ENCODE measurements at regions not wholly inside any gene's neighbourhood (a gene's known extent, or its start where the extent isn't known, plus 50 kb on each side); places are given as distances from the start of the nearest gene placed in this dataset.

DNA sequence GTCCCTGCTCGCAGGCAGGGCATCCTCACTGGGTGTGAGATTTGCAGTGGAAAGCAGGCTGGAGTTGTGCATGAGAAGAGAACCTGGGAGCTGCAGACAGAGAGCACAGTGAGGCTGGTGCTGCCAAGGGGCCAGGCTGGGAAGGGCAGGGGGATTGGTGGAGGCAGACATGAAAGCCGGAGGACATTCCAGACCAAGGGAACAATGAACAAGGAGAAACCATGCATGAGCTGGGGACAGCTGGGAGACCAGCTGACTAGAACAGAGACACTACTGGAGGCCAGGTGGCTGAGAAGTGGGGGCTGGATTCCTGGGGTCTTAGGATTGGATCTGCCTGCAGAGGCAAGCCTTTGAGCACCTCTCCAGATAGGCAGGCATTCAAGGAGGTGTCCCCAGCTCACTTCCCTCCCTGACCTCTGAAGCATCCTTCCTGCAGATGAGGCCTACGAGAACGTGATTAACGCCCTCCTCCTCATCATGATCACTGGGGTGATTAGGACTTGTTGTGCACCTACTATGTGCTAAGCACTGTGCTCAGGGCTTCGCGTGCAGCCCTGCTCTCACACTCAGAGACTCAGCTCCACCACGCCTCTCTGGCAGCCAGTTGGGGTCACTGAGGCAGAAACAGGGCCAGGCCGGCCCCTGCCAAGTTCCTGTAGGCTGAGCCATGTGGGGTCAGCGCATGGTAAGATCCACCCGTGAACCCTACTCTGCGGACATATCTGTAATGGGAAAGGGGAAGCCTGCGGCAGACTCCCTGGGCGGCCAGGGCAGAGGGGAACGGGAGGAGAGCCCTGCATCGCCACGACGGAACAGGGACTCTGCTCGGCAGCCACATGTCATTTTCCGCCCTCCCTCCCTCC lies 74.8 kb upstream of the SLC66A3 start:
- no peak for TF ChIP-seq EZH2 (IDR thresholded peaks at IDR 0.05)
- TF ChIP-seq, protein P1, sequence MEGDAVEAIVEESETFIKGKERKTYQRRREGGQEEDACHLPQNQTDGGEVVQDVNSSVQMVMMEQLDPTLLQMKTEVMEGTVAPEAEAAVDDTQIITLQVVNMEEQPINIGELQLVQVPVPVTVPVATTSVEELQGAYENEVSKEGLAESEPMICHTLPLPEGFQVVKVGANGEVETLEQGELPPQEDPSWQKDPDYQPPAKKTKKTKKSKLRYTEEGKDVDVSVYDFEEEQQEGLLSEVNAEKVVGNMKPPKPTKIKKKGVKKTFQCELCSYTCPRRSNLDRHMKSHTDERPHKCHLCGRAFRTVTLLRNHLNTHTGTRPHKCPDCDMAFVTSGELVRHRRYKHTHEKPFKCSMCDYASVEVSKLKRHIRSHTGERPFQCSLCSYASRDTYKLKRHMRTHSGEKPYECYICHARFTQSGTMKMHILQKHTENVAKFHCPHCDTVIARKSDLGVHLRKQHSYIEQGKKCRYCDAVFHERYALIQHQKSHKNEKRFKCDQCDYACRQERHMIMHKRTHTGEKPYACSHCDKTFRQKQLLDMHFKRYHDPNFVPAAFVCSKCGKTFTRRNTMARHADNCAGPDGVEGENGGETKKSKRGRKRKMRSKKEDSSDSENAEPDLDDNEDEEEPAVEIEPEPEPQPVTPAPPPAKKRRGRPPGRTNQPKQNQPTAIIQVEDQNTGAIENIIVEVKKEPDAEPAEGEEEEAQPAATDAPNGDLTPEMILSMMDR (IDR thresholded peaks at IDR 0.05) = no peak

Measured in neural progenitor cell (in vitro differentiated cells).